H1 (cell line): ENCODE measurements at regions not wholly inside any gene's neighbourhood (a gene's known extent, or its start where the extent isn't known, plus 50 kb on each side); places are given as distances from the start of the nearest gene placed in this dataset.

Source experiments
- ATF2 ChIP-seq: IDR thresholded peaks from 2 replicates; pipeline ENCODE4 v1.6.1; 2012; ENCODE audit warnings: low read length, inconsistent platforms
- BACH1 ChIP-seq: IDR thresholded peaks from 2 replicates; pipeline ENCODE4 v1.6.1; 2012; ENCODE audit warnings: low read length, improper control_type of control experiment
- CHD1 ChIP-seq: IDR thresholded peaks from 2 replicates; pipeline ENCODE4 v1.6.1; 2012; ENCODE audit warnings: low read depth, low read length, improper control_type of control experiment
- PHF8 ChIP-seq: fragments of 200-600 bp; sonication (generic); conservative IDR thresholded peaks from 2 replicates; pipeline ENCODE4 v1.7.1; 2012; ENCODE audit warnings: low read depth, mild to moderate bottlenecking, inconsistent platforms, low read length, moderate library complexity
- YY1 ChIP-seq: IDR thresholded peaks from 2 replicates; pipeline ENCODE4 v1.6.1; 2011; ENCODE audit warnings: low read depth, mild to moderate bottlenecking, low read length
- TF ChIP-seq, protein P1 (sequence below): IDR thresholded peaks from 2 replicates; pipeline ENCODE4 v1.6.1; 2011; ENCODE audit warnings: low read depth, mild to moderate bottlenecking, low read length; ENCODE audit not compliant: insufficient read depth

DNA sequence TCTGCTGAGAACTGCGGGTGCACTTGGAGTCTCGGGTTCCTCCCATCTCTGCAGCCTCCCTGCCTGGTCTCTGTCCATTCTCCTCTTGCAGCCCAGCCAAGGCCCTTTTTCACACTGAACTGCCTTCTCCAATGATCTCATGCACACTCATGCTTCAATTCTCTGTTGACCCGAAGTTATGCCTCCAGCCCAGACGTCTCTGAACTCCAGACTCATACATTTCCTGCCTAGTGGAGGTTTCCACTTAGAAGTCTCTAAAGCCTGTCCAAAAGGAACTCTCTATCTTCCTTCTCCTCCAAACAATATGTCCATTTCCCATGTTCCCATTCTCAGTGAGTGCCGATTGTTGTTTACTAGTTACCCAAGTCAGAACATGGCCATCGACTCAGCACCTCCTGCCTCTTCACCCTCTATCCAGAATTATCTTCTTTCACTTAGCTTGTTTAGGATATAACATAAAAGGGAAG is 155.2 kb downstream of the IRS1 start (continued):
- TF ChIP-seq, protein P1, sequence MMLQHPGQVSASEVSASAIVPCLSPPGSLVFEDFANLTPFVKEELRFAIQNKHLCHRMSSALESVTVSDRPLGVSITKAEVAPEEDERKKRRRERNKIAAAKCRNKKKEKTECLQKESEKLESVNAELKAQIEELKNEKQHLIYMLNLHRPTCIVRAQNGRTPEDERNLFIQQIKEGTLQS: no peak
- TF ChIP-seq ATF2 (no peak), CHD1 (no peak), BACH1 (no peak), YY1 (no peak), PHF8 (no peak)
